Stimulated activated CD4-positive, alpha-beta T cell treated with anti-CD3 and anti-CD28 coated beads, Interleukin-12 subunit alpha, Interleukin-12 subunit beta, amount 100 ng/mL, for 48 hours (primary cell): ENCODE measurements at regions not wholly inside any gene's neighbourhood (a gene's known extent, or its start where the extent isn't known, plus 50 kb on each side); places are given as distances from the start of the nearest gene placed in this dataset.

Source experiments
- DNase-seq, 3 donors: peaks; one replicate each; pipeline ENCODE4 v3.0.0-alpha.2; 2020; ENCODE audit warnings: low read depth in 2 of 3, low spot score in 1 of 3

DNA sequence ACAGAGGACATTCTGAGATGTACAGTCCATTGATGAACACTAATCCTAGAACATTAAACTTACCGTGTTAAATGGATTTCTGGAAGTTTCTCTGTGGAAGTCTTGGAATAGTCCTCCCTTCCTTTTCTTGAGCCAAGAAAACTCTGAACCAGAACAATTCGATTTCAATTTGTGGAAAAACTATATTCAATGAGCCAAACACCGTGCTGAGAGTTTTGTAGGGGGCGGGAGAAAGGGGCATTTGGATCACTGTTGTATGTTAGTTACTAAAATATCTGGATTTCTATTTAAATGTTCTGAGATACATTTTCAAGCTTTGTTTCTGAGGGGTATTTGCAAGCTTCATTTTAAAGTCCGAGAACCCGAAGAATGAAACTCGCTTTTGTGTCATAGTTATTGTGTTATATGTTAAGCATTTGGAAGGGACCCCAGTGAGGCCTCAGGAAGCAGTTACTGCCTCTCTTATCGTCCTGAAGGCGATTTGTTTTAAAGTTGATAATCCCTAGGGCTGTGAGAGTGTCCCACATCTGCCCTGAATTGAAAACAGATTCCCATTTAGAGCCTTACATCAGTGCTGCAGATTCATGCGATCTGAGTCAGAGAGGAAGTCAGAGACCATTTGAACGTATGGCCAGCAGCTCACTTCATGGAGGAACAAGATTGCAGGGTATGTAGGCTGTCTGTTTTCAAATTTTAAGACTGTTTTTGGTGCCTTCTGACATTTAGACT, 70.8 kb upstream of the SASH1 start:
- no peak for DNase-seq

- DNase-seq: no peak
Observed at GRCh38 chr6:148272597-148272996, 70.0 kb upstream of the SASH1 start.

DNA sequence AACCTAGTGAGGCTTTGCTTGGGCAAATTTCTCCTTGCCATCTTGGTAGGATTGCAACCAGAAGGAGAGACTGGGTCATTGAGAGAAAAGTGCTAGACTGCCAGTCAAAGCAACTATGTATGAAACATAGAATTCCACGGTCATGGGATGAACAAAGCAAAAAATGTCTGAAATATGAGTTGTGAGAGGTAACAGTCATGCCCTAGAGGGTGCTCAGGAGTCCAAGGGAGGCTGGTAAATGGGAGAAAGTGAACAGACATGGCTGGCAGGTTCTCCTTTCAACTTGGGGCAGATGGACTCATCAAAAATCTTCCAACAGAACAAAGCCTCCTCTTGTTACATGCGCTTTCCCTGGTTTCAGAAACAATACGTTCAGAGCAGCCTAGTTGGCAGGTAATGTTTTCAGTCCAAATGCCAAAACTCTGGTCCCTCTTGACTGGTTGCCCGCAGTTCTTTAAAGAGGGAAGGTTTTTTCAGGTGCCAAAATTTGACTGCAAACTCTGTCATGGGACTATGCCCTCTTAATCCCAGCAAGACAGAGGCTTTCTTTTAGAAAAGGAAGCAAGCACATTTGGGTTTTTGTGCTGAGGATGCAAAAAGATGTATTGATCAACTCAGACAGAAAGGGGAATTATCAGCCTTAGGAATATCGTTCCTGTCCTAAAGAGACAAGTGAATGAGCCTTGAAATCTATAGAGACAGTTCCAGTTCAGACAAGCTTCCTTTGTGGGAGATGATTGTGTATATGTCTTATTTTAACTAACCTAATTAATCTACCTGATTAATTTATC, 68.5 kb upstream of the SASH1 start:
- DNase-seq: no peak

GRCh38 chr6:148274809-148275208, 67.8 kb upstream of the SASH1 start:
- no peak for DNase-seq

- no peak for DNase-seq
Observed at GRCh38 chr6:148285205-148285604, 57.4 kb upstream of the SASH1 start.

- no peak for DNase-seq
Observed at GRCh38 chr6:148286563-148286962, 56.1 kb upstream of the SASH1 start.

DNA sequence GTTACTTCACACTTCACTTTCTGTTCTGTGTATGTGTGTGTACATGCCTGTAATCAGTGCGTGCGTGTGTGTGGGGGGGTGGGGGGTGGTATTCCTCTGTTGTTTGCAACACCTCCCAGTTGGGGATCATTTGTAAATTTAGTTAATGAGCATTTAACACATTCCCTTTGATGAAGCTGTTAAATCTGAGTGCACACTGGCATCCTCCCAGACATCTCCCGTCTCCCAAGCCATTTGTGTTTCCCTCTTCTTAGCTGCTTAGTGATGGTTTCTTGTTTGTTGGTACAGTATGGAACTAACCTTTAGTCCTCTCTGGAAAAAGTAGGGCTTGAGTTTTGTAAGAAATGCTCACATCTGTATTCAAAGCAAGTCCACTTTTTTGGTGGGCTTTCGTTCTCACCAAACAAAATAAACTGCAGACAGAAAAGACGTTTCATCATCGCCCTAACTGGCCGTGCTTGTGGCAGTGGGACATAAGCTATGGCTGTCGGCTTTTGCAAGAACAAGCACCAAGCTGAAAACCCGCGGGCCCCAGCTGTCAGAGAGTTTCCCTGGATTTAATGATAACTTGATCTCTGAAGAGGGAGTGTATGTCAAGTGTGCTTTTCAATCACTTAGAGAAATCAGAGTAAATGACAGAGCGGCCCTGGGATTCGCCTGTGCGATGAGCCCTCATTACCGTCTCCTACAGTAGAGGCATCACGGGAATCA, 54.9 kb upstream of the SASH1 start:
- DNase-seq: no peak

GRCh38 chr6:148288541-148288940, 54.1 kb upstream of the SASH1 start:
- no peak for DNase-seq

DNA sequence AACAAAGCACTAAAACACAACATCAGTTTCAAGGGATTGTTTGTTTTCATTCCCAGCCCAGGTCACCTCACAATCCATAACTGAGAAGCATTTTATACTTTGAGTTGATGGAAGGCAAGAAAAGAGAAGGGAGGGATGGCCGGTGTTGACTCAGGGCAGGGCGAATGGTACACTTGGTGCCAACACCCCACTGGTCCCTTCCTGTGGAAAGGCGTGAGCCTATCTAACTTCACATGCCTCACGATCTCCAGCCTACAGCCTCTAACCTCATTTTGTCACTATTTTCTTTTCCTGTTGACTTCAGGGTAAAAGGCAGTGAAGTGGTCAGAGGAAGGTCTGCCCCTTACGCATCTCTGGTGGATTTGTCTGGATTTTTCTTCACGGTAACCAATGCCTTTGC, 53.5 kb upstream of the SASH1 start:
- DNase-seq: no peak

DNA sequence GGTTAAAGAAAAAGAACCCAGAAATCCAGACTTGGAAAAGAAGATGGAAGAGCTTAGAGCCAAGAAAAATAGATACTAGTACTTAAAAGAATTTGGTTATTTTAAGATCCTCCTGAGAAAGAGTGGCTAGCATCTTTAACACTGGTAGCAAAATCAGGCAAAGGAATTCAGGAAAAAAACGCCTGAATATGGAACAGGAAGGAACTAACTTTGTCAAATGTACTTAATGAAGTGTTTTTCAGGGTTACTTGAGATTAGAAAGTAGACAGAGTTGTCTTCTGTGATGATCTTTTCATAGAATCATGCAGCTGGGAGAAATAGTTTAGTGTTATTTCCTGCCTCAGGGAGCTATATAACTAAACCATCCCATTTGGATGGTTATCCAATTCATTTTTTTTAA, 50.8 kb upstream of the SASH1 start:
- no peak for DNase-seq
